Stimulated activated CD4-positive, alpha-beta T cell treated with anti-CD3 and anti-CD28 coated beads, Interleukin-15, amount 100 ng/mL, for 48 hours (primary cell): ENCODE measurements at regions not wholly inside any gene's neighbourhood (a gene's known extent, or its start where the extent isn't known, plus 50 kb on each side); places are given as distances from the start of the nearest gene placed in this dataset.
A peak's percentile ranks its signal among the peaks of the same experiment; 100 is the strongest.
"Not testable (repeated sequence)": the region's sequence is repeated elsewhere in the genome, so short reads cannot be mapped to it uniquely, and the experiment has no call there.

Experiments used
- DNase-seq, 2 donors: peaks; one replicate each; pipeline ENCODE4 v3.0.0-alpha.2; 2020; ENCODE audit warnings: low read depth in 2 of 2

DNA sequence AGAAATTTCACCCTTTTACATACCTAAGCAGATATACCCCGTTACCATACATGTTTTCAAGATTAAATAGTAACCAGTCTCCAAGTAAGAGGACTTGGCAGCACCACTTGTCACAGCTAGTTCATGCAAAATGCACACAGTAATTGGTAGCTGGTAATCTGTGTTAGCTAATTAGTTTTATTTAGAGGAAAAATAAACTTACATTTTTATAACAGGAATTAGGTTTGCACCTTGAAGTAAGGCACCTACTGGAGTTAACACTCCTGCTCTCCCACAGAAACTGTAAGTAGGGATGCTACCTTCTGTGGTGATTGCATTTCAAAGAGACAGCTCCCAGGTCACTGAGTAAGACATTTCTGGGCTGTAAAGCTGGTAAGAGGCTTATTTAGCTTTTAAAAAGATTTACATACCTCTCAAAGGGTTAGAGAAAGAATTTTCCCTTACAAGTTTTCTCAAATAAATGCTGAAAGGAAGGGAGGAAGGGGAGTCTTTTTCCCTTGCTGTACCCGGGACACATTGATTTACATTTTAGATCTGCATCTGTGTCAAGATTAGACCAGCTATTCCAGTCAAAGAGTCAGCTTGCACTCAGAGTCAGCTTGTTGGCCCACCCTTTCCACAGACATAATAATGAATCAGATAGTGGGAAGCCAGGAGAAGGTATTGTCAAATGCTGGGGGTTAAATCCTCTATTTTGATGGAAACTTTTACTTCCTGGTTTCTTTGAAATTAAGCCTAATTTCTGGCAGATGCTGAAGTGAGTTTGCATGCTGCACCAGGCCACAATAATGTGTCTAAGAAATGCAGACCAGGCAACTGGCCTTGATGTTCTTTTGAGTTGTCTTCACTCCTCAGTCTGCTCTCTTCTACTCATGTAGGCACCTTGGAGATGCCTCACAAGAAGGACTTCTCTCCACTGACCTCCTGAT, 77.6 kb upstream of the CHD2 start:
- no peak for DNase-seq

DNA sequence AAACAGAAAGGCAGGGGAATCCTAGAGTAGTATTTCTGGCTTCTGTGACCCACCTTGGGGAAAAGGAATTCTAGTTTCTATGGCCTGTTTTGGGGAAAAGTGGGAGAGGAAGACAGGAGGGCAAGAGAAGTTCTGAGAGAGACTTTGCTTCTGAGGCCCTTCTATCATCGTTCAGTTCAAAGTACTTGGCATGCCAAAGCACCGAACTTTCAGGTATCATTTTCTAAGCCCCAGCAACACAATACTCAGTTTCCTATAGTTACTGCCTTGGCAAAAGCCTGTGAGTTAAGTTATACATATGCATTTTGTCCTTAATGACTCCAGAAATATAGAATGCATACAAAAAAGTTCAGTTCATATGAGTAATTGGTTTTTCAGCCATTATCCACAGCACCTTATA, 74.1 kb upstream of the CHD2 start:
- DNase-seq: no peak

DNA sequence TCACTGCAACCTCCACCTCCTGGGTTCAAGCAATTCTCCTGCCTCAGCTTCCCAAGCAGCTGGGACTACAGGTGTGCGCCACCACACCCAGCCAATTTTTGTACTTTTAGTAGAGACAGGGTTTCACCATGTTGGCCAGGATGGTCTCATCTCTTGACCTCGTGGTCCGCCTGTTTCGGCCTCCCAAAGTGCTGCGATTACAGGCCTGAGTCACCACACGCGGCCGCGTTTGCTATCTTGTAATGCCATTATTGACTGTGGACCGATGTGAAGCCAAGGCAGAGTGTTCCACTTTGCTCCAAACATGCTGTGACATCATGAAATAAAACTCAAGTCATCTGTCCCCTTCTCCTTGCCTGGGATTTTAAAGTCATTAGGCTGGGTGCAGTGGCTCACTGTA, 72.1 kb upstream of the CHD2 start:
- DNase-seq: not testable (repeated sequence)

DNA sequence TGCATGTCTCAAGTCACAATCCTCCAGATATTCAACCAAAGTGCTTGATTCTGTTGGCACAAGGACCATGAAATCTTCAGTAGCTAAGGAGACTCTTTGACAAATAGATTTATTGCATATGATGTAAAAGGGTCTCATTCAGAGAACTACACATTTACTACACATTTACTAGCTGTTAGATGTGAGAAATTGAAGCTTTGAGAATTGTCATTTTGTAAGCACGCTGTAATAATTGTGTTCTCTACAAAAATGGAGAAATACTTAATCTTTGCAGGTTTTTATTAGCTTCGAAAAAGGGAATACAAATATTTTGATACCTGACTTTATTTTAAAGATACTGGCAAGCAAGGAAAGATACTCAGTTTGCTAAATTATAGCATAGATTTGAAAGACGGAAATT, 70.2 kb upstream of the CHD2 start:
- DNase-seq: no peak

DNA sequence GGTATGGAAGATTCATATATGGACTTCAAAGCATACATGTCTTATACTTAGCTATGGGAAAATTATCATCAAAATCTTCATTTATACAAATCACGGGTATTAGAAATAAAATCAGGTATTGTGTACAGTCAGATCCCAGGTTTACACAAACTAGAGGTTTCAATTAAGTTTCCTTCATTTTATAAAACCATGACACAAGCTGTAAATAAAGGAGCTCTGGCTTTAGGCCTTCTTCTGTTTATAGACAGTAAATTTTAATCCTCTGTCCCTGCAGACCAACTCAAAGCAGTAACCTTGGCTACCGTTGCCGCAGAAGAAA, 68.8 kb upstream of the CHD2 start:
- no peak for DNase-seq

DNA sequence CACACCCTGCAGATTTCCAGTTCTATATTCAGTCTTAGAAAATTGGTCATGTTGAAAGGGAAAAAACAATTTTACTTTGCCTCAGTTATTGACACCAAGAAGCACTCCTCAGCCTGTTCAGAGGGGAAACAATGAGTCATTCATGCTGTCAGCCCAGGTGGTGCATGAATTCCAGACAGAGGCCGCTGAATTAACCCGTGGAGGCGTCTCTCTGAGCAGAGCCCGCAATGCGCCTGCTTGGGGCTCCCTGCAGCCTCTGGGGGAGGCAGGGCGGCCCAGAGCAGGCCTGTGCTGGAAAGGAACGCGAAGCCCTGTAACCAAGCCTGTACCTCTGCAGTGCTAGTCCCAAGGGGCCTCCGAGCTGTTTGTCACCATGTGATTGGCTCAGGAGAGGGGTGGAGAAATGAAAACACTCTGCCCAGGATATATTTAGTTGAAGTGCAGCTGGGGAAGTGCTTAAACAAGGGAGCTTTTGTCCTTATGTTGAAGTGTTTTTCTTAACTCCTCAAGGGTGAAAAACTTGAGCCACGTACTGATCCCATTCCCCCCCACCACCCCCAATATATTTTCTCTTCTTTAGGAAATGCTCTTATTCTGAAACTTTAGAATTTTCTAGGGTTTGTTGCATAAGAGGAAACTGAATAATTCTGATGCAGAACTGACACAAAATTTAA, 68.3 kb upstream of the CHD2 start:
- peak; percentile 87 to 91 for DNase-seq

DNA sequence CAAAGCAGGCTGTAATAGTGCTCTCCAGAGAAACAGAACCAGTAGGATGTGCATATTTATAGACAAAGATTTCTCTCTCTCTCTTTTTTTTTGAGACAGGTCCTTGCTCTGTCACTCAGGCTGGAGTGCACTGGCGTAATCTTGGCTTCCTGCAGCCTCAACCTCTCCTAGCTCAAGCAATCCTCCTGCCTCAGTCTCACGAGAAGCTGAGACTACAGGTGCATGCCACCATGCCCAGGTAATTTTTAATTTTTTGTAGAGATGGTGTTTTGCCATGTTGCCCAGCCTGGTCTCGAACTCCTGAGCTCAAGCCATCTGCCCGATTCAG, 67.1 kb upstream of the CHD2 start:
- DNase-seq: no peak

DNA sequence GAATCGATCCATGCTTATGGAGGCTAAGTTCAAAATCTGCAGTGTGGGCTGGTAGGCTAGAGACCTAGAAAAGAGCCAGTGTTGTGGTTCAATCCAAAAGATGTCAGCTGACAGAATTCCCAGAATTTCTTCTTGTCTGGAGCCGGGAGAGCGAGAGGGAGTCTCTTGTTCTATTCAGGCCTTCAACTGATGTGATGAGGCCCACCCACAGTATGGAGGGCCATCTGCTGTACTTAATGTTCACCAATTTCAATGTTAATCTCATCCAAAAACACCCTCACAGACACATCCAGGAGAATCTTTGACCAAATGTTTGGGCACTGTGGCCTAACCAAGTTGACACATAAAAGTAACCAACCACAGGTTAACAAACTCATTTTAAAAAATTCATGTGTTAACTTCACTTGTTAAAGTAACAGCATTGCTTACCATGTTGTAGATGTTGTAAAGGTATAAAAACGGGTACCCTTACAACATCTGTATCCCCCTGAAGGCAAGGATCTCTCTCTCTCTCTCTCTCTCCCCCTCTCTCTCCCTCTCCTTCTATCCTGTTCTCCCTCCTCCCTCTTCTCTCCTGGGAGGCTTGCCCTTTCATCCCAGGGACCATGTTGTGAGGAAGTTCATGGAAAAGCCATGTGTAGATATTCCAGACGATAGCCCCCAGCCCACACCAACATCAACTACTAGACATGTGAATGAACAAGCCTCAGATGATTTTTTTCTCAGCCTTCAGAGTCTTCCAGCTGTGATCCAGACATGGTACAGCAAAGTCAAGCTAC, 66.4 kb upstream of the CHD2 start:
- no peak for DNase-seq

DNA sequence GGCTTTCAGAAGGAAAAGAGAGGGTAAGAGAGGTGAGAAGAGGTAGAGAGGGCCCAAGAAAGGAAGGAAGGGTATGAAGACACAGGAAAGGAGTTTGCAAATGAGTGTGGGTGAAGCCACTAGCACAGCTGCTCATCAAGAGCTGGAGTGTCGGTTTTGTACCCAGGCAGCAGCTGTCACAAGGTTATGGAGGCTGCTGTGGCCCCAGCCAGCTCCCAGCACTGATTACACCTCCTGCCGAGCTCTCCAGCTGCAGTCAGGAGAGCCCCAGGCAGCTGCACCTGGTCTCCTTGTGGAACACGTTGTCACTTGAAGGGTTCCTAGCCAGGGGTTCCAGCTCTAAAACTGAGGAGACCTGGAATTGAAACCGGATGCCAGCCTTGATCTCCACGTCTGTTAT, 60.4 kb upstream of the CHD2 start:
- DNase-seq: no peak

DNA sequence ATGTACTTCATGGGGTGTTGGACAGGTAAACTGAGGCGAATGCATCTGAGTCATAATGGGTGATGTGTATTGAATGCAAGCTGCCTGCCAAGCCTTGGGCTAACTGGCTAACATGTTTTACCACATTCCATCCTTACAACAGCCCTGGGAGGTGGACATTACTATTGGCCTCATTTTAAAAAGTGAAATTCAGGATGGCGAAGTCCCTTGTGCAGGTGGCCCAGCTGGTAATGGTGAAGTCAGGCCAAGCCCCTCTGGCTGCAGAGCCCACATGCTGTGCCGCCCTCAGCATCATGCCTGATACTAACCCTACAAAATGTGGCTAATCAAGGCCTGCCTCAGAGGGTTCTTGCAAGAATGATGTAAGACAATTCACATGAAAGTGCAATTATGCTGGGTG, 60.0 kb upstream of the CHD2 start:
- no peak for DNase-seq

DNA sequence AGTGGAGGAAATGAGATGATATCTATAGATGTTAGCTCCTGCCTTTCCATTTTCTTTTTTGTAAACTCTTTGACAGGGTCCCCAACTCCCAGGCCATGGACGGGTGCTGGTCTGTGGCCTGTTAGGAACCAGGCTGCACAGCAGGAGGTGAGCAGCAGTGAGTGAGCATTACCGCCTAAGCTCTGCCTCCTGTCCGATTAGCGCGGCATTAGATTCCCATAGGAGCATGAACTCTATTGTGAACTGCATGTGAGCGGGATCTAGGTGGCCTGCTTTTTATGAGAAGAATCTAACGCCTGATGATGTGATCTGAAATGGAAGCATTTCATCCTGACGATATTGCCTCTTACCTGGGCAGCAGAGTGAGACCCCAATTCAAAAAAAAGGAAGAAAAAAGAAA, 56.8 kb upstream of the CHD2 start:
- no peak for DNase-seq

DNA sequence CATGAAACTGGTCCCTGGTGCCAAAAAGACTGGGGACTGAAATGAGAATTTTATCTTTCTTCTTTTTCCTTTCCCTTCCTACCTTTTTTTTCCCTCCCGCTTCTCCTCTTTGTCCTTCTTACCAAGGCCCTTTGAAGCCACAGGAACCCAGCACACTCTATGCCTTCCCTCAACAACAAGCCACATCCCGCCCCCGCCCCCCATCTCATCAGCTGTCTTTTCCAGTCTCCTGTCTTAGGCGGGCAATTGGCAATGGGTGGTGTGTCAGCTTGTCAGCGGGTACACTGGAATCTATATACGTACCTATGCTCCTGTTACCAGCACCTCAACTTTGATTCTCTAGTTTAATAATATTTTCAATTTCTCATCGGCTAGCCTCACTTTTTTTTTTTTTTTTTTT, 56.3 kb upstream of the CHD2 start:
- DNase-seq: no peak

DNA sequence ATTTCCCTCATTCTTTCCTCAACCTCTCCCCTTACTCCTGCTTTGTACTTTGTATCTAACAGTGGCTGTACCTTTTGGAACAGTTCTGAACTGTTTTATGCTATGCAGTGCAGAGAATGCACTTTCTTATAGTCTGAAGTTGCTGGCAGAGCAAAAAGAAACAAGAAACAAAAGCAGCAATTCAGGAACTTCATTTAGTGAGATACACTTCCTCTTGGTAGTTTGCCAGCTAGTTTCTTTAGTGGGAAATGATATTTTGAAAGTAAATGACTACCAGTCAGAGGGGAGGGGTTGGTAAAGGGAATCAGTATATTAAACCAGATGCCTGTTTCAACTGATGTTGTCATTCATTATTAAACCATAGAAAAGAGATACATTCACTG, 55.0 kb upstream of the CHD2 start:
- DNase-seq: no peak

DNA sequence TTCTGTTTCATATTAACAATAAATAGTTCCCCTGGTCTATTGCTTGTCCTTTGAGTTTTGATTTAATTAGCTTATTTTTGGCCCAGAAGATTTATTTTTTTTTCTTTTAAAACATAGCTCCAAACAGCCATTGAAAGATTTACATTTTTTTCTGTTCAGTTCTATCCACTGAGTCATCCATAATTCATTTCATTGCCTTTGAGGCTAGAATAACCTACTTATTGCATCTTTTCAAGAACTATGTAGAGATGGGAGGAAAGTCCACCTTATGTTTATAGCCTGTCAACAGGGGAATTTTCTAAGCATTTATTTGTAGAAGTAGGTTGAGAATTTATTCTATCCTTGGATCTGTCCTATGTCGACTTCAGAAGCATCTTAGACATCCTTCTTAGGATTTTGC, 53.4 kb upstream of the CHD2 start:
- DNase-seq: no peak

DNA sequence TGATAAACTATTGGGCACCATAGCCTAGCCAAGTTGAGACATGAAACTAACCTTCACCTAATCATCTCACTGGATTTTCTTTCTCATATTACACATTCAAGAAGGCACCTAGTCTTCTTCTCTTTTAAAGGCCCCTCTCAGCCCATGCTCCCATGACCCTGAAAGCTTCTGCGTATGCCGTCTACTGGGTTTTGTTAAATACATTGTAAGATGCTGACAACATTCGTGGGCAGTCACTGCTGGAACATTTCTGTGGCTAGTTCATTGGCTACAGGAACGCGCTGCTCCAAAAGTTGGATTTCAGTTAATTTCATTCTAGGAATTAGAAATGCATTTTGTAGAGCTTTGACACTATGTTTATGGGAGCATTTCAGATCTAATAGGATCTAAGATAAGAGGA, 52.3 kb upstream of the CHD2 start:
- no peak for DNase-seq

DNA sequence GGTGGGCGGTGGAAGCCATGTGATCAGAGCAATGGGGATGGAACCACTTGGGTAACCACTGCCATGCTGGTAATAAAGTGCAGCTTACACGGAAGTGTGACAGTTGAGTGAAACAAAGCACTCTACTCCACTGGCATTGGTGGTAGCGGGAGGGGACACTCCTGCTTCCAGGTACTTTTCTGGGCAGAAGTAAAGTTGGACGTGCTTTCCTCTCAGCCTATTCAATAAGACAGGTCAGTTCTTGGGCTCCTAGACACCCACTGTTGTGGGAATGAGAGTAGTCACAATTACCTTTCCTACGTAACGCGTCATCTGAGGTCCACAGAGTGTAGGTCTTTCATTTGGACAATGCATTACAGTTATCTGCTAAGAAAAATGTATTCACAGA, 51.7 kb upstream of the CHD2 start:
- no peak for DNase-seq

DNA sequence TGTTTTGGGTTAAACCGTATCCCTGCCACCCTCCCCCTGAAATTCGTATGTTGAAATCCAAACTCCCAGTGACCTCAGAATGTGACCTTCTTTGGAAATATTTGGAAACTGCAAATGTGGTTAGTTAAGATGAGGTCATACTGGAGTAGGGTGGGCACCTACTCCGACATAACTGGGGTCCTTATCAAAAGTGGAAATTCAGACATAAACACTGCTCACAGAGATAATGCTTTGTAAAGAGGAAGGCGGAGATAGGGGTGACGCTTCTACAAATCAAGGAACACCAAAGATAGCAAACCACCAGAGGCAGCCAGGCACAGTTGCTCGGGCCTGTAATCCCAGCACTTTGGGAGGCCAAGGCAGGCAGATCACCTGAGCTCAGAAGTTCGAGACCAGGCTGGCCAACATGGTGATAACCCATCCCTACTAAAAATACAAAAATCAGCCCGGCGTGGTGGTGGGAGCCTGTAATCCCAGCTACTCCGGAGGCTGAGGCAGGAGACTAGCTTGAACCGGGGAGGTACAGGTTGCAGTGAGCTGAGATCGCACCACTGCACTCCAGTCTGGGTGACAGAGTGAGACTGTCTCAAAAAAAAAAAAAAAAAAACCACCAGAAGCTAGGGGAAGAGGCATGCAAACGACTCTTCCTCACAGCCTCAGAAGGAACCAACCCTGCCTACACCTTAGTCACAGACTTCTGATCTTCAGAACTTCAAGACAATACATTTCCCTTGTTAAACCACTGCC, 51.1 kb upstream of the CHD2 start:
- peak in 1 of 2 donors; percentile 10 for DNase-seq

DNA sequence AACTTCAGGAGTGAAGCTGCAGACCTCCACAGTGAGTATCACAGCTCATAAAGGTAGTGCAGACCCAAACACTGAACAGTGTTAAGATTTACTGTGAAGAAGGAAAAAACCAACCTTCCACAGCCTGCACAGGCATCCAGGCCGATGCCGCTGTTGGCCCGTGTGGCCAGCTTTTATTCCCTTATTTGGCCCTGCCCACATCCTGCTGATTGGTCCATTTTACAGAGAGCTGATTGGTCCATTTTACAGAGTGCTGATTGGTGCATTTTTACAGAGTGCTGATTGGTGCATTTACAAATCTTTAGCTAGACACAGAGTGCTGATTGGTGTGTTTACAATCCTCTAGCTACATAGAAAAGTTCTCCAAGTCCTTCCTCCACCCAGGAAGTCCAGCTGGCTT, 49.9 kb upstream of the CHD2 start:
- DNase-seq: peak in 1 of 2 donors; percentile 12
